ENCODE measurements at regions not wholly inside any gene's neighbourhood (a gene's known extent, or its start where the extent isn't known, plus 50 kb on each side); places are given as distances from the start of the nearest gene placed in this dataset.
"Not testable (repeated sequence)": the region's sequence is repeated elsewhere in the genome, so short reads cannot be mapped to it uniquely, and the experiment has no call there.

DNA sequence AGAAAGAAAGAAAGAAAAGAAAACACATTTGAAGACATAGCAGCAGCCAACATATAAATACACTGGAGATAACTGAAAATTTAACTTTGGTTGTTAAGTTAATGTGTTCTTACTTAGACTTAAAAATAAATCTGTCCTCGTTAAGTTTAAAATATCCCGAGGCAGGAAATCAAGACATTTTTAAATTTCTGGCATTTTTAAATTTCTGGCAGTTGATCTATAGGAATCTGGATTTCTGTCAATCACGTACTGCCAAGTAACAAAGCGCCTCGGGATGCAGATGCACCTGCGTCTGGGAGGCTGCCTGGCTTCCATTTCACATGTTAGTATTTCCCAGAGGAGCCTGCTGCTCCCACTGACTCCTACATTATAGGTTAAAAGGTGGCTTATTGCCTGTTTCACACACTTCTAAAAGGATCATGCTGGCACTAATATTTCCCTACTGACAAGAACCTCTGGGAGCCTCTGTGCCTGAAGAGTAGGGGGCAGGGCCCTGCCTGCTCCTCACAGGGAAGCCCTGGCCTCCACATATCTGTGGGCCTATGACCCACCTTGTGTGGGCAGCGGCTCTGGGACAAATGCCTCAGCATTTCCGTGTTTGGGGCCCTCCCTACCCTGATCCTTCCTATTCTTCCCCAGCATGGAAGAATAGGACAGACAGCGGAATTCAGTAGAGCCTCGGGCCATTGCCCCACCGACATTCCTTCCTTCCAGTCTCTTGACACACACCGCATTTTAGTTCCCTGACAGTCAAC, 62.8 kb upstream of the ATP12A start:
- no peak for DNase-seq (ENCODE audit: low read depth, low spot score)
- H3K27ac ChIP-seq: no peak overlapping the region

DNA sequence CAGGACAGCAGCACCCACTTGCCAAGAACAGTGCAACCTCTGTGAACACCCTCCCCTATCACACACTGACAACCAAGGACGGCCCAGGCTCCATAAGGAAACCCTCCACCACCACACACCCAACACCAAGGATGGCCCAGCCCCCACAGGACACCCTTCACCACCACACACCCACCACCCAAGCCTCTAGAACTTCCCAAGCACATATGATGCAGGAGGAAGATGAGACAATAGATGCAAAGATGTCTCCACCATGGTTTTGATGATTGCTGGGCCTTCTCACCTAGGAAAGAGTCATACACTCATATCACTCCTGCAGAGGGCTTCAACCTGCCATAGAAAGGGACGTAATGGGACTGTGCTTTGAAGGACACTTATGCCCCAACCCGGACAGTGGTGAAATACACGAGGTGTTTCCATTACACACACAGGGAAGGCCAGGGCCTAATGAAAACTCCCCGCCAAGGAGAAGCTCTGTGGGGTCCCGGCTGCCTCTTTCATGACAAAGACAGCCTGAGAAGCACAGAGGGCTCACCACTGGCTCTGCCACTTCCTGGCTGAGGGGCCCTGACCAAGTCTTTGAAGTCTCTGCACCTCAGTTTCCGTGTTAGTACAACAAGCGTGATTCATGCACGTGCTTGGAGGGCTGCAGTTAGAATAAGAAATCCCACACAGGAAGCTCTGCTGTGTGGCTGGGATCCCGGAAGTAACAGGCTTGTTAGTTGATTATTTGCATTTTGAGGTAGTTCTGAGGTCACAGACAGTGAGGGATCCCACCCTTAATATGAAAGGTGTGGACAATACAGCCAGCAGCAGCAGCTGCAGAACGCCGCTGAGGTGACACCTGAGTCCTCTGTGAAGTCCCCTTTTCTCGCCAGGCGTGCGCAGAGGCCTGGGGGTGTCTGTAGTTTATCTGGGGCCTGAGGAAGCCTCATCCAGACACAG, 61.9 kb upstream of the ATP12A start:
- H3K27ac ChIP-seq: no peak overlapping the region
- DNase-seq (ENCODE audit: low read depth, low spot score): no peak

DNA sequence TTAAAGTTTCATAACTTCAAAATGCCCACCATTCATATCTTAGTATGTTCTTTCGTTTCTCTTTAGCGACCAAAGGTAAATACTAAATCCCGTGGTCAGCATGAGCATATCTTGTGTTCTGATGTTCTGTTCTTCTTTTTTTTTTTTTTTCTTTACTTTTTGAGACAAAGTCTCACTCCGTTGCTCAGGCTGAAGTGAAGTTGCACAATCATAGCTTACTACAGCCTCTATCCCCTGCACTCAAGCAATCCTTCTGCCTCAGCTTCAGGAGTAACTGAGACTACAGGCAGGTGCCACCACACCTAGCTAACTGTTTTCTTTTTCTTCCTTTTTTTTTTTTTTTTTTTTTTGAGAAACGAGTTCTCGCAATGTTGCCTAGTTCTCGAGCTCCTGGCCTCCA, 60.9 kb upstream of the ATP12A start:
- no peak for DNase-seq (ENCODE audit: low read depth, low spot score)
- H3K27ac ChIP-seq: no peak overlapping the region

DNA sequence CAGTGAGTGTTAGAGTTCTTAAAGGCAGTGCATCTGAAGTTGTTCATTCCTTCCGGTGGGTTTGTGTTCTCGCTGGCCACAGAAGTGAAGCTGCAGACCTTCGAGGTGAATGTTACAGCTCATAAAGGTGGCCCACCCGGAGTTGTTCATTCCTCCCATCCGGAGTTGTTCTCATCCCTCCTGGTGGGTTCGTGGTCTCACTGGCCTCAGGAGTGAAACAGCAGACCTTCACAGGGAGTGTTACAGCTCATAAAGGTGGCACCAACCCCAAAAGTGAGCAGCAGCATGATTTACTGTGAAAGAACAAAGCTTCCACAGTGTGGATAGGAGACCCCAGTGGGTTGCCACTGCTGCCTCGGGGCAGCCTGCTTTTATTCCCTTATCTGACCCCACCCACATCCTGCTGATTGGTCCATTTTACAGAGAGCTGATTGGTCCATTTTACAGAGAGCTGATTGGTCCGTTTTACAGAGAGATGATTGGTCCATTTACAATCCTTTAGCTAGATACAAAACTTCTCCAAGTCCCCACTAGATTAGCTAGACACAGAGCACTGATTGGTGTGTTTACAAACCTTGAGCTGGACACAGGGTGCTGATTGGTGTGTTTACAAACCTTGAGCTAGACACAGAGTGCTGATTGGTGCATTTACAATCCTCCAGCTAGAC, 57.6 kb upstream of the ATP12A start:
- H3K27ac ChIP-seq; DNase-seq (ENCODE audit: low read depth, low spot score): not testable (repeated sequence)

DNA sequence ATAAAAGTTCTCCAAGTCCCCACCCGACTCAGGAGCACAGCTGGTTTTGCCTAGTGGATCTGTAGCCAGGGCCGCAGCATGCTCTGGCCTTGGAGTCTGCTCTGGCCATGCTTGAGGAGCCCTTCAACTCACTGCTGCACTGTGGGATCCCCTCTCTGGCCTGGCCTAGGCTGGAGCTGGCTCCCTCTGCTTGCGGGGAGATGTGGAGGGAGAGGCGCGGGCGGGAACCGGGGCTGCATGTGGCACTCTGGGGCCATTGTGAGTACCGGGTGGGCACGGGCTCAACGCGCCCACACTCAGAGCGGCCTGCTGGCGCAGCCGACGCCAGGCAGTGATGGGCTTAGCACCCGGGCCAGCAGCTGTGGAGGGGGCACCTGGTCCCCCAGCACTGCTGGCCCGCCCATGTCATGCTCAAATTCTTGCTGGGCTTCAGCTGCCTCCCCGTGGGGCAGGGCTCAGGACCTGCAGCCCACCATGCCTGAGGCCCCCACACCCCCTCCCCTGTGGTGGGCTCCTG, 57.0 kb upstream of the ATP12A start:
- H3K27ac ChIP-seq: no peak overlapping the region
- DNase-seq (ENCODE audit: low read depth, low spot score): no peak

DNA sequence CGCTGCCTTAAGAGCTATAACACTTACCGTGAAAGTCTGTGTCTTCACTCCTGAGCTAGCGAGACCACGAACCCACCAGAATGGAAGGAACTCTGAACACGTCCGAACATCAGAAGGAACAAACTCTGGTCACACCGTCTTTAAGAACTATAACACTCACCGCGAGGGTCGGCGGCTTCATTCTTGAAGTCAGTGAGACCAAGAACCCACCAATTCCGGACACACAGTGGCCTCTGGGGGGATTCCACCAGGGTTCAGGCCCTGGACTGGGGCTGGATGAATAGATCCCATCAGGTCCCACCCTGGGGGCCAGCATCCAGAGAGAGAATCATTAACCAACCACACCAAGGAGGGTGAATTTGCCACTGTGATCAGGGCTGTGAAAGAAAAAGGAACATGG, 55.8 kb upstream of the ATP12A start:
- H3K27ac ChIP-seq: no peak overlapping the region
- DNase-seq (ENCODE audit: low read depth, low spot score): no peak

DNA sequence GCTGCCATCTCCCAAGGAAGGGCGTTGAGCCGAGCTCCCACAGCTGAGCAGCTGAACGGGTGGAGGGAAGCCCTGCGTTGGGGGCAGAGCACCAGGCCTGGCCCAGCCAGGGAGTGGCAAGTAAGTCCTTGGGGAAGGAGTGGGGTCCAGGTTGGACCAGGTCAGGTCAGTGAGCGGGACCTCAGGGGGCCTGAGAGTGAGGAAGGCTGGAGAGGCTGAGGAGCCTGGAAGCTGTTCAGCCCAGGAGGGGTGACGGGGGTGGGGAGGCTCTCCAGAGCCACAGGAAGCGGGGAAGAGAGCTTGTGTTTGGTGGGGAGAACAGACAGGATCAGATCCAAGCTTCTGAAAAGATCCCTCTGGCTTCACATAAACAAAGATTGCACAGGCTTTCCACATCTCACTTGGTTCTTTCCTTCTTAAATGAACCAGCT, 55.4 kb upstream of the ATP12A start:
- DNase-seq (ENCODE audit: low read depth, low spot score): no peak

DNA sequence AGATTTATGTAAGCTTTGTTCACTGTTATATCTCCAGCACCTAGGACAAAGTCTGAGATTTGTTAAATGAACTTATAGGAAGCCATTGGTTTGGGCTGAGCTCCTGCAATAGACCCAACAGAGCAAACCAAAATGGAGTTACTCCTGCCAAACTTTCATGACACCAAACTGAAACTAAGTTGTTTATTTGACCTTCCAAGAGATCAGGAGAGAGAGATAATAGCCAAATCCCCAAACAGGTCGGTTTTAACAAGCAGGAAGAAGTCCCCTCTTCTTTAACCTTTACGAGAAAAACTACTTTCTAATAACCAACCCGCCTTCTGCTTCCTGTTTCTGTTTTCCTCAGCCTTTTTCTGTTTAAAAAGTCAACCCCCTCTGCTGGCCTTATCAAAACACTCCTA, 54.9 kb upstream of the ATP12A start:
- DNase-seq (ENCODE audit: low read depth, low spot score): no peak

More for the DNA sequence above, 55.4 kb upstream of the ATP12A start:
- H3K27ac ChIP-seq: no peak overlapping the region

DNA sequence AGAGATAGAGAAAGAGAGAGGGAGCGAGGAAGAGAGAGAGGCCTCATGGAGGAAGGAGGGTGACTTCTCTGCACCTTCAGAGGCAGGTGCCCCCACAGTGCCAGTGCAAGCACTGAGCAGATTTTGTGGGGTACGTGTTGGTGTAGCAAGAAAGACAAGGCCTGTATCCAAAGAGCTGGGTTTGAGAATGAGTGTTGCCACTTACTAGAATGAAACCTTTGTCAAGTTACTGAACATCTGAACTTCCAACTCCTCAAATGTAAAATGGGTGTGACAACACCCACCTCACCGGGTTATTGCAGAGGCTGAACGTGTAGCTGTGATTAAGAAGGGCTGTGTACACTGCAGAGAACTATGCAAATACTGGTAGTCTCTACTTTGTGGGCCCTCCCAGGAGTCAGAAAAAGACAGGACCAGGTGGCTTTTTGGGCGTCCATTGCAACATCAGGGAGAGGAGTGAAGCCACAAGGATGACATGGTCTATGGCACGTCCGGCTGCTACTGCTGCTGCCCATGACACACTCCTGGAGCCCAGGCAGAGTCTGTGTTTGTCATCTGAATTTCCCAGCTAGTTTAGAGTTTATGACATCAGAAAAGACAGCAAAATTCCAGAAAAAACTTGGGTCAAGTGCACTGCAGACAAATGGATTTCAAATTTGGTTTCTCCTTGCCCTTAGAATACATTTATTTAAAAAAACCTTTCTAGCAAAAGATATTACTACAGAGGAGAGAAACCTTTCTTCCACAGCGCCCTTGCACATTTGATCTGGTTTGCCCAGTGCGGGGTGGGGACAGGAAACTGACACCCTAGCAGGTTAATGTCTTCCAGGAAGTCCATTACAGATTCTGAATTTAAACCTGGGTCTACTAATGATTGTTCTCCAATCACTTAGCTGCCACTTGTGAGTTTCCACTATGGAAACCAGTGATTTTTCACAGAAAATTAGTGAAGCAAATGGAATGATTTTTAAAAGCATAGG, 54.0 kb upstream of the ATP12A start:
- DNase-seq (ENCODE audit: low read depth, low spot score): no peak
- H3K27ac ChIP-seq: no peak overlapping the region

More for the DNA sequence above, 54.9 kb upstream of the ATP12A start:
- no peak overlapping the region for H3K27ac ChIP-seq

DNA sequence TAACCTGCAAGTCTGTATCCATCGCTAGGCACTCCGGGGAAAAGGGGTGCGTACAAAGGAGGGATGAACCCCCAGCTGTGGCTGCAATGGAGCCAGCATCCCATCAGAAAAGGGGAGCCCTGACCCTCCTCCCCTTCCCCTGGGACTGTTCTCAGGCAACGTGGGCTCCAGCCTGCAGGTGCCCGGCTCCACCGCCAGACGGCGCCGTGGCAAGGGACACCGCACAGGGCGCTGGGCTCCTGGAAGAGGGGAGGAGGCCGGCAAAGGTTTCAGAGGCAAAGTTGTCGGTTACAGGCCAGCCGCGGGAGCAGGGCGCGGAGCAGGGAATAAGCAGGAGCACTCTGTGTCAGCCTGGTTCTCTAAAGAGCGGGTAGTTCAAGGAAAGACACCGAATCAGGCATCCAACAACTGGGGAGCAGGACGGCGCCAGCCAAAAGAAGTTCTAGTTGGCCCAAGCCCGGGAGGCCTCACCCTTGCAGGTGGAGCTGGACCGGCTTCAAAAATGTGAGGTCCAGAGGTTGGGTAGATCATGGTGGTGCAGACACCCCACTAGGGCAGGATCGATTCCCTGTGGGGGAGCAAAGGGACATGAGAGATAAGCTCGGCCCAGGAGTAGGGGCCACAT, 53.0 kb upstream of the ATP12A start:
- no peak for DNase-seq (ENCODE audit: low read depth, low spot score)
- no peak overlapping the region for H3K27ac ChIP-seq

DNA sequence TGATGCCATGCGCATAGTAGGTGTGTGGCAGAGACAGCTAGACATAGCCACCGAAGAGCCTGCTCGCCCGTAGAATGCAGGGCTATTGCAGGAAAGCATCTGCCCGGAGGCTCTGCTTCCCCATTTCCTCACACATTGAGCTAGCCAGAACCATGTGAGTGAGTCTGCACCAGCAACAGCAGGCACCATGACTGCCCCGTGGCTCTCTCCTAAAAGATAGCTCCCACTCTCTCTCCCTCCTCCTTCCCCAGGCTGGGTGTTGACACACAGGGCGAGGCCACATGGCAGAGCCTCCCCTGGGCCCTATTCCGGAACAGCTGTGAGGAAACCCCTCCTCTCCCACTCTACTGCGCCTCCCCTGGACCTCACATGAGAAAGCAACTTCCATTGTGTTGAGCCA, 52.3 kb upstream of the ATP12A start:
- no peak for DNase-seq (ENCODE audit: low read depth, low spot score)
- H3K27ac ChIP-seq: no peak overlapping the region

DNA sequence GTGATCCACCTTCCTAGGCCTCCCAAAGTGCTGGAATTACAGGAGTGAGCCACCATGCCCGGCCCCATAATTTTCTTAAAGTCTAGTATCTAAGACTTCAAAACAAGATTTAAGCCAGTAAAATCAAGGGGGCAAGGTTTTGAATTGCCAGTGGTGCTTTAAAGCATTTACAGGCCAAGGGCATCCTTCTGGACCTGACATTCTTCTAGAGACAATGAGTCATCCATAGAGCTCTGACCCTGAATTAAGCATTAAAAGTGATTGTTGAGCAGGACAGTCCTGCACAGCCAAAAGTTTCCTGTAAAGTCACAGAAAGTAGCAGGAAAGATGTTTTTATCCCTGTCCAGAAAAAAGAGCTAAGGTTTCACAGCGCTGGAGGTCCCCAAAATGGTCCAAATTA, 50.9 kb upstream of the ATP12A start:
- no peak for DNase-seq (ENCODE audit: low read depth, low spot score)
- H3K27ac ChIP-seq: peak overlapping the region; percentile 72

DNA sequence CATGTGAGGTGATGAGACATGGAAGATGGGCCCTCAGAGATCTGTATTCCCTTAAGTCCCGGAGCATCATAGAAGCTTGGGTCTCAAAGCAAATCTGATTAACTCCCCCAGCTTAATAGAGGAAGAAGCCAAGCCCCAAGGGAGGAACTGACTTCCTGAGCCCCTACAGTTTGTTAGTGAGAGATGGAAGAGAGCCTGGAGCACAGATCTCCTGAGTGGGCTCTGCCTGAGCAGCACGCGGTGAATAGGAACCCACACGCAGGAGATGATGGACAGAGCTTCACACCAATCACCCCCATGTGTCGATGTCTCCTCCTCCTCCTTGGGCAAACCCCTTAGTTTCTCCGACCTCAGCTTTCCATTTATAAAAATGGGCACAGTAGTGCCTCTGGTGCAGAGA, 50.1 kb upstream of the ATP12A start:
- peak overlapping the region; percentile 72 for H3K27ac ChIP-seq

More for the DNA sequence above, 50.1 kb upstream of the ATP12A start:
- DNase-seq (ENCODE audit: low read depth, low spot score): no peak

All from epithelial cell of prostate (primary cell).